Left lung (tissue), 4 donors: ENCODE measurements at regions not wholly inside any gene's neighbourhood (a gene's known extent, or its start where the extent isn't known, plus 50 kb on each side); places are given as distances from the start of the nearest gene placed in this dataset.

Experiments
- ATAC-seq: fragments of 200-7000 bp; cut with Tn5 transposase; one replicate; pipeline ENCODE4 v1.9.1; 2020; ENCODE audit warnings: moderate library complexity
- DNase-seq, 4 donors: peaks; one replicate each; pipeline ENCODE4 v3.0.0-alpha.2; 2013 to 2020
- H3K27ac ChIP-seq, 2 donors: fragments of 200-600 bp; sonication (generic) in 1 of 2; one replicate each; pipeline versions ENCODE4 v1.5.0 to v1.8.0; 2020 to 2021
- H3K27me3 ChIP-seq, 2 donors: fragments of 200-600 bp; sonication (generic) in 1 of 2; one replicate each; pipeline versions ENCODE4 v1.5.0 to v1.8.0; 2020 to 2021
- H3K36me3 ChIP-seq, 2 donors: fragments of 200-600 bp; sonication (generic) in 1 of 2; one replicate each; pipeline versions ENCODE4 v1.5.0 to v1.8.0; 2020 to 2021
- H3K4me1 ChIP-seq, 2 donors: fragments of 200-600 bp; one replicate each; pipeline ENCODE4 v1.8.0; 2021
- H3K4me3 ChIP-seq, 2 donors: fragments of 200-600 bp; sonication (generic) in 1 of 2; one replicate each; pipeline versions ENCODE4 v1.5.0 to v1.8.0; 2020 to 2021; ENCODE audit warnings: mild to moderate bottlenecking in 1 of 2
- H3K9me3 ChIP-seq, 2 donors: fragments of 200-600 bp; sonication (generic) in 1 of 2; one replicate each; pipeline versions ENCODE4 v1.5.0 to v1.8.0; 2020 to 2021
- intact Hi-C, 2 donors: fragments of 100-400 bp; cut with DNase I; formaldehyde crosslinking; loops; one replicate each; pipeline versions ENCODE4 v1.11.2 to v1.14.2; 2022
- TF ChIP-seq, protein P1 (sequence below), 2 donors: fragments of 200-600 bp; sonication (generic) in 1 of 2; IDR thresholded peaks; one replicate each; pipeline versions ENCODE4 v1.5.0 to v1.8.0; 2021; ENCODE audit warnings: antibody characterized with exemption in 2 of 2
- donor health status: DM: no; HTN: yes; CAD: no.
- donor health status: DM: no; HTN: no; CAD: no.

GRCh38 chr1:25062621-25063255 is 132.7 kb upstream of the RUNX3 start:
- peaks cover 9 to 12% of the 10 kb centered on the region in 2 donors for H3K4me1 ChIP-seq
- TF ChIP-seq, protein P1, sequence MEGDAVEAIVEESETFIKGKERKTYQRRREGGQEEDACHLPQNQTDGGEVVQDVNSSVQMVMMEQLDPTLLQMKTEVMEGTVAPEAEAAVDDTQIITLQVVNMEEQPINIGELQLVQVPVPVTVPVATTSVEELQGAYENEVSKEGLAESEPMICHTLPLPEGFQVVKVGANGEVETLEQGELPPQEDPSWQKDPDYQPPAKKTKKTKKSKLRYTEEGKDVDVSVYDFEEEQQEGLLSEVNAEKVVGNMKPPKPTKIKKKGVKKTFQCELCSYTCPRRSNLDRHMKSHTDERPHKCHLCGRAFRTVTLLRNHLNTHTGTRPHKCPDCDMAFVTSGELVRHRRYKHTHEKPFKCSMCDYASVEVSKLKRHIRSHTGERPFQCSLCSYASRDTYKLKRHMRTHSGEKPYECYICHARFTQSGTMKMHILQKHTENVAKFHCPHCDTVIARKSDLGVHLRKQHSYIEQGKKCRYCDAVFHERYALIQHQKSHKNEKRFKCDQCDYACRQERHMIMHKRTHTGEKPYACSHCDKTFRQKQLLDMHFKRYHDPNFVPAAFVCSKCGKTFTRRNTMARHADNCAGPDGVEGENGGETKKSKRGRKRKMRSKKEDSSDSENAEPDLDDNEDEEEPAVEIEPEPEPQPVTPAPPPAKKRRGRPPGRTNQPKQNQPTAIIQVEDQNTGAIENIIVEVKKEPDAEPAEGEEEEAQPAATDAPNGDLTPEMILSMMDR (IDR thresholded peaks at IDR 0.05), result no peak
- H3K27me3 ChIP-seq, result peaks cover 0 to 2% of the 10 kb centered on the region in 2 donors
- H3K9me3 ChIP-seq, result no peaks in the 10 kb centered on the region
- DNase-seq (no peak), ATAC-seq (no peak)
- no peak overlapping the region for H3K4me3 ChIP-seq
- no peaks in the 10 kb centered on the region for H3K36me3 ChIP-seq
- no peak overlapping the region for H3K27ac ChIP-seq
- intact Hi-C loops, result no loop called here

- TF ChIP-seq, protein P1 (IDR thresholded peaks at IDR 0.05), result no peak
Measured at GRCh38 chr1:25061261-25061995, 131.4 kb upstream of the RUNX3 start.

GRCh38 chr1:25057188-25057587 is 127.1 kb upstream of the RUNX3 start:
- intact Hi-C loops, result no loop called here
- Histone ChIP-seq H3K9me3 (no peaks in the 10 kb centered on the region), H3K36me3 (no peaks in the 10 kb centered on the region), H3K4me3 (no peak overlapping the region), H3K4me1 (no peaks in the 10 kb centered on the region), H3K27ac (no peak overlapping the region), H3K27me3 (peaks cover 0 to 25% of the 10 kb centered on the region in 2 donors)
- TF ChIP-seq, protein P1 (IDR thresholded peaks at IDR 0.05), result no peak
- ATAC-seq (no peak), DNase-seq (no peak)

More at GRCh38 chr1:25061261-25061995, 131.4 kb upstream of the RUNX3 start:
- Histone ChIP-seq H3K4me3 (no peak overlapping the region), H3K27ac (no peak overlapping the region), H3K27me3 (peaks cover 0 to 13% of the 10 kb centered on the region in 2 donors), H3K9me3 (no peaks in the 10 kb centered on the region), H3K4me1 (peaks cover 9 to 11% of the 10 kb centered on the region in 2 donors), H3K36me3 (no peaks in the 10 kb centered on the region)
- intact Hi-C loops, result no loop called here
- DNase-seq, result peak in 1 of 4 donors; percentile 4
- no peak for ATAC-seq

- Histone ChIP-seq H3K36me3 (no peaks in the 10 kb centered on the region), H3K27me3 (peaks cover 0 to 26% of the 10 kb centered on the region in 2 donors), H3K4me1 (no peaks in the 10 kb centered on the region), H3K9me3 (no peaks in the 10 kb centered on the region), H3K27ac (no peak overlapping the region), H3K4me3 (no peak overlapping the region)
- DNase-seq (no peak), ATAC-seq (no peak)
- intact Hi-C loops, result no loop called here
- TF ChIP-seq, protein P1 (IDR thresholded peaks at IDR 0.05), result no peak
Measured at GRCh38 chr1:25056536-25056935, 126.5 kb upstream of the RUNX3 start.

DNA sequence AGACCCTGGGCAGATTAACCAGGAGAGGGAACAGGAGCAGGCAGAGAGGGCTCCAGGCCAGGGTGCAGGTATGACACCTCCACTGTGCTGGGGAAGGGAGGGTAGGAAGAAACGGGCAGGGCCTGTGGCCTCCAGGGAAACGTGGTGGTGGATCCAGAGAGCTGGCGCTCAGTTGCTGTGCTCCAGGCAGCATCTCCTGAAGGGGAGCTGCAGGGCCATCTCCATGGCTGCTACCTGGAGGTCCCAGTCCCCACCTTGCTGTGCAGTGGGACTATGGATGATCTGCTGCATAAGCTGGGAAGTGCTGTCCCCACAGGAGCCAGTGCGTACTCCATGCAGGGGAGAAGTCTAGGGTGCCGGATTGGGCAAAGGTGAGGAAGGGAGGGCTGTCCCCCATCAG is 125.9 kb upstream of the RUNX3 start:
- H3K4me1 ChIP-seq, result no peaks in the 10 kb centered on the region
- intact Hi-C loops, result no loop called here
- H3K27ac ChIP-seq, result no peak overlapping the region
- ATAC-seq (no peak), DNase-seq (no peak)
- no peaks in the 10 kb centered on the region for H3K9me3 ChIP-seq
- peaks cover 0 to 32% of the 10 kb centered on the region in 2 donors for H3K27me3 ChIP-seq
- TF ChIP-seq, protein P1 (IDR thresholded peaks at IDR 0.05), result no peak
- no peak overlapping the region for H3K4me3 ChIP-seq
- H3K36me3 ChIP-seq, result no peaks in the 10 kb centered on the region
